C1 segment of cervical spinal cord (tissue), 14 donors: ENCODE measurements at regions not wholly inside any gene's neighbourhood (a gene's known extent, or its start where the extent isn't known, plus 50 kb on each side); places are given as distances from the start of the nearest gene placed in this dataset.
"Not testable (repeated sequence)": the region's sequence is repeated elsewhere in the genome, so short reads cannot be mapped to it uniquely, and the experiment has no call there.

Experiments used
- DNase-seq, 14 donors: peaks; one replicate each; lab custom pipeline; 2025; lab: John Stamatoyannopoulos, UW

DNA sequence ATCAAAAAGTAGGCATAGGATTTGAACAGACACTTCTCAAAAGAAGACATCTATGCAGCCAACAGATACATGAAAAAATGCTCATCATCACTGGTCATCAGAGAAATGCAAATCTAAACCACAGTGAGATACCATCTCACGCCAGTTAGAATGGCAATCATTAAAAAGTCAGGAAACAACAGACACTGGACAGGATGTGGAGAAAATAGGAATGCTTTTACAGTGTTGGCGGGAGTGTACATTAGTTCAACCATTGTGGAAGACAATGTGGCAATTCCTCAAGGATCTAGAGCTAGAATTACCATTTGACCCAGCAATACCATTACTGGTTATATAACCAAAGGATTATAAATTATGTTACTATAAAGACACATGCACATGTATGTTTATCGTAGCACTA, 424.0 kb downstream of the SATB2 start:
- DNase-seq: not testable (repeated sequence)

DNA sequence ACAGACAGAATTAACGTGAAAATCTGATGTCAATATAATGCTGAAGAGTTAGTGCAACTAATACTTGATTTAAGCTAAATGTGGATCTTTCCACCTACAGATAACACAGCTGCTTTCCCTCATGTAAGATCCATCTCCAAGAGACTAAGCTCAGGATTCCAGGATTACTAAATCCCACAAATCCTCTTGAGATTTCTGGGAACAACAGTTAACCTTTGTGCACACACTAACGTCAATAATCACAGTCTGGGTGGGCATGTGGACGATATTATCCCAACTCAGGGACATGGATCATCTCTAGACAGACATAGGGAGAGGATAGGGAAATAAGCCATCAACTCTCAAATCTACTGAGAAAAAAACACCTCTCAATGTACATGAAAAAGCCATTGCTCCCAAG, 432.6 kb downstream of the SATB2 start:
- DNase-seq: no peak

DNA sequence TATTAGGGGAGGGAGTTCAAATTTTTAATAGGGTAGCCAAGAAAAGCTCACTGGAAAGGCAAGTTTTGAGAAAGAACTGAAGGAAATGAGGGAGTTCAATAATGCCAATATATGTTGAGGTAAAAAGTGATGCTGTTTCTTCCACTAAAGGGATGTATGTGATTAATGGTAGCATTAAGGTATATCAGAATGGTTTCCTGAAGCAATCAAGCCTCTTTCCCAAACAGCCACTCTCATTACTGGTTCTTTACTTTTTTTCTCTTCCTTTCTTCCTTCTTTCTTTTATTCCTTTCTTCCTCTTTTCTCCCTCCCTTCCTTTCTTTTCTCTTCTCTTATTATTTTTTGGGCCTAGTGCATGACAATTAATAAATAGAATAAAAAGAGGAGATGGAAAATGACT, 433.5 kb downstream of the SATB2 start:
- DNase-seq: no peak

DNA sequence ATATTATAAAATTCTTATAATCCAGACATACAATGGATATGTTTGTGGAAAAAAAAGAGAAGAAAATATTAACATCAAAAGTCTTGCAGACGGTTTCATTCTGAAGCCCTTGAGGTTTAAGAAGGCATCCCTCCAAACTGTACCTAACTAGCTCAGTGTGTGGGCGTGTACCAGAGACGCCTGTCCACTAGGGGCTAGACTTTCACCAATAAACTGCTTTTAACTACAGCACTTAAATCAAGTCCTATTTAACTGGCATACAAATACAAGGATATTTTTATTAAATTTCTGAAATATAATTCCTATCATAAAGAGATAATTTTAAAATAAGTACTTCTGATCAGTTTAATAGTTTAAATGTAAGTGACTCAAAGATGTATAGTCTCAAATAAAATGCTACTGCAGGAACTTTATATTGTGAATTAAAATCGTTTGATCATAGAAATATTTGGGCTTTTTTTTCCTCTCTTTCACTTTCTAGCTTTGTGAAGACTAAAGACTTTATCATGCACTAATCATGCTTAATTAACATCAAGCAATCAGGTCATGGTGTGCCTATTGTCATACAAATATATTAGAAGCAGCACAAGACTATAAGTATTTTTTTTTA, 437.7 kb downstream of the SATB2 start:
- peak in 2 of 14 donors; percentile 0 for DNase-seq

DNA sequence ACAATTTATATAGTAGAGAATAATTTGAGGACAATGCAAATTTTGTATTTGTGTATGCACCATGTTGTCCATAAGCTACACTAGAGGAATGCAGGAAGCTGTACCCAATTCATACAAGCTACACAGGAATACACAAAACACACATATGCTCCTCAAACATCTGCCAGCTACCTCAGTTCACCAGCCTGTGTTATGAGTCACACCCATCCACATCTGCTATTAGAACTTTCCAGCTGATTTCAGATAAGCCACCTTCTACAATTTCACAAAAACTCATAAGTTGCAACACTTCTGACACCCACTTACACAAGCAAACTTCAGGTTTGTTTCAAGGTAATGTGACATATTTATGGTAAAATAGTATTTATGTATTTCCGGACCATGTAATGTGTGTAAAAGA, 438.9 kb downstream of the SATB2 start:
- DNase-seq: no peak

DNA sequence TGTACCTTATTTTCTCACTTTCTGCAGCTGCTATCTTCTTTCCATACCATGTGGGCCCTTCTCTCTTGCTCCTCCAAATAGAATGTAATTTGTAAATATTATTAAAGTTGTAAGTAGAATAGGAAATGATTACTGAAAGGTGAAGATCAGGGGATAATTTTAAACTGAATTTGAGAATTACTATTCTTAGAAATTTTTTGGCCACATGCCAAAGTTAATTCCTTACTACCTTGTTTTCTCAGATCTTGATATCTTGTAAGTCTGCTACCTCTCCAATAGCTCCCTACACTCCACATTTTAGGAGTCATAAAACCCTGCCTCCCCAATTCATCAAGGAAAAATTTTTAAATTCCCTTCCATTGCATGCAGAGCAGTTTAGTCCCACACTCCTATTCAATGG, 442.7 kb downstream of the SATB2 start:
- DNase-seq: no peak

DNA sequence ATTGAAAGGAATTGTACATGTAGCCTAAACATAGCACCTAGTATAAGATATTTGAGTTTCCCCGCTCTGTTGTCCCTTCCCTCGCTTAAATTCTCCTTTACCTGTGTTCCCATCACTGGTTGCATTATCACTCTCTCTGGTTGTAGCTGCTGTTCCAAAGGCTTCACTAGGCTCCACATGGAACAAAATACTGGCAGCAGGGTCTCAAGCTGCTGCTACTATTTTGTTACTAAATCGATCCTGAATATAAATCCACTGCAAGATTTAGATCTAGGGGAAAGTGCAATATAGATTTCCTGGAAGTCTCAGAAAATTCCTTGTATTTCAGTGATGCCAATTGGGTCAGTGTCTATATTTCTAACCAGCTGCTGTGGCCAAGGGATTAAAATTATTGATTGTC, 443.5 kb downstream of the SATB2 start:
- no peak for DNase-seq

DNA sequence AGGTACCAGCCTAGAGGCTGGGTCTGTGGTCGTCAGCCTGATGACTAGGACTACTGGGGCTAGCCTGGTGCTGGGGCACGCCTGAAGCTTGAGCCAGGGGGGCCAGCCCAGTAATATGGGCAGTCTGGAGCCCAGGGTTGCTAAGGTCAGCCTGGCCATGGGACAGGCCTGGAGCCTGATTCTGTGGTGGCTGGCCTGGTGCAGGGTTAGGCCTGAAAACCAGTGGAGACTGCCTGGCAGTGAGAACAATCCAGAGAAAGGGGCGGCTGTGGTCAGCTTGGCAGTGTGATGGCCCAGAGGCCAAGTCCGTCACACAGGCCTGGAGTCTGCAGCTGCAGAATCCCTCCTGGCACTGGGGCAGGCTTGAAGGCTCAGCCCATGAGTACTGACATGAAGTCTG, 445.8 kb downstream of the SATB2 start:
- DNase-seq: no peak

DNA sequence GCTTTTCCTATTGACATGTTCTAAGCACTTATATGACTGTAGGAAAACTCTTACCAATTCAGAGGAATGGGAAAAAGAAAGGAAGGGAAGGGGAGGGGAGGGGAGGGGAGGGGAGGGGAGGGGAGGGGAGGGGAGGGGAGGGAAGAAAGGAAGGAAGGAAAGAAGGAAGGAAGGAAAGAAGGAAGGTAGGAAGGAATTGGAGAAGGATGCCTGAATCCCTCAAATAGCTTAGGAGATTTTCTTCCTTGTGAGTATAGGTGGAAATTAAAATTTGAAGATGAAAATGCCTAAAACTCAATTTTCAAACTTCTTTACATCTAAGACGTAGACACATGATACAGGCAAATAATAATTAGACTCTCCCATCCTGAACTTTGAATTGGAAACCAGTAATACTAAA, 463.1 kb downstream of the SATB2 start:
- no peak for DNase-seq

DNA sequence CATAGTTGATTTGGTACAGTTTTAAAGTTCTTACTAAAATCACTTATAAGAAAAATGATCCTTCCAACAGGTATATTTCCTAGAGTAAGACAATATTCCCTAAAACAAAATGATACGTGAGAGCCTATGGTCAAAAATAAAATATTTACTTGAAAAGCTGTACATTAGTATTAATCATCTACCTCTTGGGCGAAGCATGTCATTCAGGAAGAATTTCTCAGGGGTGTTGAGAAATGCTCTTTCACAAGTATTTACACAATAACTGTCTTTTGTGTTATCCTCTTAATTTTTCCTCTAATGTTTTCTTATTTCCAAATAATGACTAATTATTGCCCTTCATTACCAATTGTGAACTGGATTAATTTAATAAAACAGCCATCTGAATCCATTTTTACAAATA, 466.3 kb downstream of the SATB2 start:
- DNase-seq: no peak

DNA sequence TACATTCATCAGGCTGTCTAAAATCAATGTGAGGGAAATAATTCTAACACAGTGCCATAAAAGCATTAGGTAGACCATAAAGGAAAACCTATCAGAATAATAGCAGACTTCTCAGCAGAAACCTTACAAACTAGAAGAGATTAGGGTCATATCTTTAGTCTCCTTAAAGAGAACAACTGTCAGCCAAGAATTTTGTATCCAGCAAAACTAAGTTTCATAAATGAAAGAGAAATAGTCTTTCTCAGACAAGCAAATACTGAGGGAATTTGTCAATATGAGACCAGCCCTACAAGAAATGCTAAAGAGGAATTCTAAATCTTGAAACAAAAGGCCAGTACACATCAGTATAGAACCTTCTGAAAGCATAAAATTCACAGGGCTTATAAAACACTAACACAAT, 482.0 kb downstream of the SATB2 start:
- no peak for DNase-seq

DNA sequence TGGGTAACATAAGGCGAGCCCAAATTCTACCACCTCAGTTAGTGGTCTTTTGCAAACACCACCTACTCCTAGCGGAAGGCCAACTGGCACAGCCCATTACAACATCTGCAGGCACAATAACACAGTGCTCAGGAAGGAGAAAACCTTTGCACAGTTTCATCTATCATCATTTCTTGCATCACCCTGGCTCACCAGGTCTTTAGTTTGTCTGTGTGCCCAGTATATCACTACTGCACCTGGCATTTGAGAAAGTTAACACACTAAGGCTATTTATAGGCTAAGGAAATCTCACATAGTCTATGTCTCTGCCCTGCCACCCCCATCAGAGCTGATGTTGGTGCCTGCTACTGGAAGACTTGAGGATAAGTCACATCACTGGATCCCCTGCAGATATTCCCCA, 484.0 kb downstream of the SATB2 start:
- no peak for DNase-seq

DNA sequence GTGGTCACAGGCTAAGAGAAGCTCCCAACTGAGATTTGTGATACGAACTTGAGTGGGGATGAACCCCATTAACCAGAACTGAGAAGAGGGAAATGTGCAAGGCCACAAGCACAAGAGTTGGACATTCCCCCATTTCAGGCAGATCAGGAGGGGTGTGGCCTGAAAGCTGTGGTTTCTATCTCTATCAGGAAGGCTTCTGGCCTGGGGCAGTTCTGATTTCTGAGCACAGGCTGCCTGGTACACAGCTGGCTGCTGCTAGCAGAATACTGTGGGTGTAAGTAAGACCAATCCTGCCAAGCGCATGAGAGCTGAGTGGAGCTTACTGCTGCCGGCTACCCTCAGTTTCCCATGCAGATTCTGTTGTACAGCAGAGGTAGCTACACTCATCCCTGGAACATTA, 484.6 kb downstream of the SATB2 start:
- DNase-seq: no peak

DNA sequence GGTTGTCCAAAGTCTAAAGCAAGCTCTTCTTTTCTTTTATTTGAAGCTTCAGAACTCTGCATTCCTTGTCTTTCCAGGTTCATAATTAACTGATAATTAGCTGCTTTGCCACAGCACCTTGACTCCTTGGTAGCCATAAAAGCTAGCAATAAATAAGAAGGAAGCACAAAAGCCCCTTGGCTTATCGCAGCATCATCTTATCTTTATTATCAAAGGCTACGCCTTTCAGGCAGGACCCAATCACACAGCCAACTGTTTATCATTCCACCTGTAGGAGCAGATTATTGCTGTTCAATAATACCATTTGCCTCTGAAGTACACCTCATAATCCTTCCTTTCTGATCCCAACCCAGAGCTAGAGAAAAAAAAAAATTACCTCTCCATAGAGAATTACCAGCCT, 489.2 kb downstream of the SATB2 start:
- no peak for DNase-seq

DNA sequence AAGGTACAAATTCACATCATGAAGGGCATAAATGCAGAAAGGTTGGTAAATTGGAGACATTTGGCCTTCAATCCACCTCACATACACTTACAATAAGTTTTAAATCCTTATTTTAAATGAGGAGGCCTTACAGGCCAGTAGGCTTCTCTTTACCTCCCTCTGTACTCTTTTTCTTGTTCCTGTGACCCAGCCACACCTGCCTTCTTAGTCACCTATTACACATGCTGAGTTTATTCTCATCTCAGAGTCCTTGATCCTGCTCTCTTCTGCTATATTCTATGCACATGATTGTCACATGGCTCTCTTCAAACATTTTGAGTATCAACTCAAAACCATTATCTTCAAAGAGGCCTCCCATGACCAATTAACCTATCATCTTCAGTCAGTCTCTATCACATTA, 491.5 kb downstream of the SATB2 start:
- no peak for DNase-seq

DNA sequence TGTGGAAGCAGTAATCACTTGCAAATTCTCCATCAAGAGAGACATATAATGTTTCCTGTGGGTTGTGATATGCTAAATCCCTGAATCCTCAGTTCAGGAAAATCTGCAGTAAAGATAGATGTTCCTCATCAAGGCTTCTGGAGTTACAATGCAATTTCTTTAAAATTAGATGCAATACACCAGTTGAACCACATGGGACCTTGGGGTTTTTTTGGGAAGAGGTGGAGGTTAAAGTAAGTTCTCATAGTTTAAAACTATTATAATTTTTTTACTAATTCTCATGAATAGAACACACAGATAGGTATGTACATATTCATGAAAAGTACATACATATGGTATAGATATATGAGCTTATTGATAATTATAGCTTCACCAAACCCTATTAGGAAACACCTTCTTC, 496.2 kb downstream of the SATB2 start:
- DNase-seq: no peak

DNA sequence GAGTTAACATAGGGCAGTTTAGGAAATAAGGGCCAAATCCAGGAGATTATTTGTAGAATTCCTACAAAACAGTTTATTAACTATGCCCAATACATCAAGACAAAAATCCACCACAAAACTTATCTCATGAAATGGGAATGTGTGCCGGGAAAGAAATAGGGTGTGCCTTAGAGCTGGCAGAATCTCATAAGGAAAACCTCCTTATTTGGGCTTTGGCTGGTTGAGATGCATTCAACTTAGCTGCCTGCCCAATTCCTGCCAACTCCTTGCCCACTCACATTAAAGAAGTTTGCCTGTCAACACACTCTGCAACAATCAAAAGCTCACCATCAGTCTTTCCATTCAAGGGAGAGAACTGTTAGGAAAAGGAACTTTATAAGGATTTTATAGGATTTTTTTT, 500.6 kb downstream of the SATB2 start:
- no peak for DNase-seq

DNA sequence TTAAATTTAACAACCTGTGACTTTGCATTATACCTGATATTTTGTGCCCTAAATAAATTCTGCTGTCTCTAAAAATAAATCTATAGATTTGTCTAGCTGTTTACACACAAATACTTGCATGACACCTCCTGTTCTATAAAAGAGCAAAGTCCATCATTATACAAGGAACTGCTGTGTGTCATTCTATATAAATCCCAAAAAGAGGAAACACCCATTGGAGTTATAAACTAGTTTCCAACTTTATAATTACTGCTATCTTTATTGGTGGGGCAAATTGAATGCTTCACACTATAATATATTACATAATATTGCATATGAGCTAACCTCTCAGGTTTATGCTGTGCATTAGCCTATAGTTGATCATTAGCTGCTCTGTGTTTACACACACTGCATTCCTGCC, 504.4 kb downstream of the SATB2 start:
- DNase-seq: no peak

DNA sequence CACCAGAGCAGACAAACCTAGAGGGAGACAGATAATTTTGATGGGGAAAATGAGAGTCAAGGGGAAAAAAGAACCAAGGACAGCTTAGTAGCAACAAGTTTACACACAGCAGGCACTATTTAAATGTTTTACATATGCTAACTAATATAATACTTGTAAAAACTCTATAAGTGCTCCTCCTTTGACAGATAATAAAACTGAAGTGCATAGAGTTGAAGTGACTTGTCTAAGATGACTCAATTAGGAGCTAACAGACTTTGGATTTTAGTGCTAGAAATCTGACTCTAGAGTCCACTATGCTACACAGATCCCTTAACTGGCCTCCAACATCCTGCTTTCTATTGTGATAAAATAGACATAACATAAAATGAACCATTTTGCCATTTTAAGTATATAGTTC, 506.9 kb downstream of the SATB2 start:
- DNase-seq: no peak

DNA sequence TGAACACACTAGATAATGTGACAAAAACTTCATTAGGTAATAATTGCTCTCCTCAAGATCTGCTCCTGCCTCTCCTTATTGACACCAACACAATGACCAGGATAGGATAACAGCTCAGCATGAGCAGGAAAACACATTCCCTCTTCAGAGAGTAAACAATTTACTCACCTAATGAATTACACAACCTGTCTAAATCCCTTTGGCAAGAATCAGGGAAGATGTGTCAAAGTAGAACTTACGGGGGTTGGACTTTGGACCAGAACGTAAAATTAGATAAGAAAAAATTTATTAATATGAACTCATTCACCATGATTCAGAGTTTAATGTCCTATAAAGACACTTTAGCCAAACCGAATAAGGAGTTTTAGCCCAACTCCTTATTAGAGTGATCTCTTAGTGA, 512.2 kb downstream of the SATB2 start:
- DNase-seq: no peak

DNA sequence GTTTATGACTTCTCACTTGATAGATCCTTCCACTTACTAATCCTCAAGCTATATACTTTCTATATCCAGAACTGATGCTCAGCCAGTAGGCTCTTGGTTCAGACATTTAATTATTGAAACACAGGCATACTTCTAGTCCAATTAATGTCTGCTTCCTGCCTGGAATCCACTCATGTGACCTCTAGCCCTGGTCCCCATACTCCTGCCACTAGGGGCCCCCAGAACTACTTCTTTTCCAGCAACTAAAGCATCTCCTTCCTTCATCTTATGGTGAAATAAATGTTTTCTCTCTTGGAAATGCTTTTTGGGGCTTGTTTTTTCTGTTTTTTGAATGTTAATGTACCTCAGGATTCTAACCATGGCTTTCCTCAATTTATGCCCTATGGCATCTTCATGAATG, 527.6 kb downstream of the SATB2 start:
- no peak for DNase-seq

DNA sequence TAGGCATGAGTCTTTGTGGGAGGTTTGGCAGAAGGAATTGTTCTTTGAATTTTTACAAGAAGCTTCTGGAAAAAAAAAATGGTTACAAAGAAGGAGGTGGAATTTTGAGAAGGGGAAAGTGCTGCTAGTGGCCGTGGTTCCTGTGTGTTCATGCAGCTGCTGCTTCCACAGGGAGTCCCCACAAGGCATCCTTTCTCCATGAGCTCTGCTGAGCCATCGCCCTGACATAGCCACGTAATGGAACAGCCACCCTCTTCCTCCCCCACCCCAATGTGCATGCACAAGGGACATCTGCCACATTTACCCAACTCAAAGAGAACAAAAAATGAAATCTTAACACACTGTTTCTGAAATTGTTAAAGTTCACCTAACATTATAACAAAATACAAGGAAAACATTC, 529.7 kb downstream of the SATB2 start:
- DNase-seq: no peak

DNA sequence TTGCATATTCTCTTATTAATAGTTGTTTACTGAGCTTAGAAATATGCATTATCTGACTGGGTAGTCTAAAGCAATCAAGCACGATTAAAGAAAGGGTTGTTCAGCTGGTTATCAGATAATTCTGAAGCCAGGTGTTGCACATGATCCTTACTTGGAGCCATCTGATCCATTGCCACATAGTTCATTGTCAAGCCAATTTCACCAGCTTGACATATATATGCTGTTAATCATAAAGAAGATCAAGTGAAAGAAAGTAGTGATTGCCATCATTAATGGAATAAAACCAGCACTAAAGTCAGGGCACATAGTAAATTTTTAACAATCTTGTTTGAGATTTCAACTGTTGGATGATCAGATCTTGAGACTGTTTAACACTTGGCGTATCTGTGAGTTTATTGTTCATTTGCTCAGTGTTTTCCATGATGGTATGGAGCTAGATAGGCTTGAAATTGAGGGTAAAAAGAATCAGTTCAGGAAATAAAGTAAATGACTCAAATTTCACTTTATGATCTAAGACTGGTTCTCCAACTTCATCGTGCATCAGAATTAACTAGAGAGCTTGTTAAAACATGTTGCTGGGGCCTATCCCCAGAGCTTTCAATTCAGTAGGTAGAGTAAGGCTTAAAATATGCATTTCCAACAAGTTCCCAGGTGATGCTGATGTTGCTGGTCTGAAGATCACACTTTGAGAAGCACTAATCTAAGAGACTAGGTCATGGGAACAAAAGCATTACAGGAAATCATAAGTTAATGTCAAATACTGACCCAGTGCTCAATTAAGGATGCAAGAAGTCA, 539.6 kb downstream of the SATB2 start:
- no peak for DNase-seq

DNA sequence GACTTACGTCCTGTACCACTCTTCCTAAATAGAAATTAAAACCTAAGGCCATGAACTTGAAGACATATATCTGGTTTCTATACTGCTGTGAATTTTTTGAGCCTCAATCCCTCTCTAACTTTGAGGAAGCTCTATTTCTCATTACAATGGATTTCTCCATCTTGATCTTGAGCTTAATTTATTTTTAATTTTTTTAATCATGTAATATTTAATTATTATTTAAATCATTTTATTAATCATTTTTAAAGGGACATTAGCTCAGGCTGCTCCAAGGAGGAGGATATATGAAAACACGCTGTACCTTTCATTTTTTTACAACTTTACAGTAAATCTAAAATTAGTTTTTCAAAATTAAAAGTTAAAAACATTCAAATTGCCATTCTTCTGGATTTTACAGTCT, 540.5 kb downstream of the SATB2 start:
- no peak for DNase-seq
